Loucy (cell line): ENCODE measurements at regions not wholly inside any gene's neighbourhood (a gene's known extent, or its start where the extent isn't known, plus 50 kb on each side); places are given as distances from the start of the nearest gene placed in this dataset.
"Not testable (repeated sequence)": the region's sequence is repeated elsewhere in the genome, so short reads cannot be mapped to it uniquely, and the experiment has no call there.

Experiments
- H2AFZ ChIP-seq: fragments of 200-600 bp; sonication (generic); 2 replicates; pipeline ENCODE4 v1.6.0; 2016; ENCODE audit warnings: antibody characterized with exemption, mild to moderate bottlenecking, low read length, moderate library complexity
- H3F3A ChIP-seq: fragments of 200-600 bp; 2 replicates; pipeline ENCODE4 v1.6.0; 2016; ENCODE audit warnings: antibody characterized with exemption, low read depth, mild to moderate bottlenecking
- H3K27me3 ChIP-seq: fragments of 200-600 bp; sonication (generic); 2 replicates; pipeline ENCODE4 v1.6.1; 2014; ENCODE audit warnings: low read length, mild to moderate bottlenecking; ENCODE audit not compliant: insufficient read depth, poor library complexity, severe bottlenecking
- H3K36me3 ChIP-seq: fragments of 200-600 bp; sonication (generic); 2 replicates; pipeline ENCODE4 v1.6.1; 2016; ENCODE audit warnings: low read length; ENCODE audit not compliant: insufficient read depth
- H3K4me1 ChIP-seq: fragments of 200-600 bp; sonication (generic); 2 replicates; pipeline ENCODE4 v1.5.1; 2014; ENCODE audit warnings: low read length, mild to moderate bottlenecking; ENCODE audit not compliant: insufficient read depth, poor library complexity, severe bottlenecking
- H3K4me2 ChIP-seq: fragments of 200-600 bp; sonication (generic); 2 replicates; pipeline ENCODE4 v1.6.0; 2014; ENCODE audit warnings: antibody characterized with exemption, low read length, low read depth, mild to moderate bottlenecking; ENCODE audit not compliant: poor library complexity, severe bottlenecking
- H3K4me3 ChIP-seq: fragments of 200-600 bp; sonication (generic); 2 replicates; pipeline ENCODE4 v1.5.1; 2014; ENCODE audit warnings: low read length, mild to moderate bottlenecking, mixed read lengths; ENCODE audit not compliant: poor library complexity, severe bottlenecking
- H3K79me2 ChIP-seq: fragments of 200-600 bp; sonication (generic); 2 replicates; pipeline ENCODE4 v1.6.1; 2014; ENCODE audit warnings: low read length; ENCODE audit not compliant: insufficient read depth
- H3K9ac ChIP-seq: fragments of 200-600 bp; sonication (generic); 2 replicates; pipeline ENCODE4 v1.6.0; 2014; ENCODE audit warnings: mild to moderate bottlenecking, low read depth, low read length, moderate library complexity; ENCODE audit not compliant: poor library complexity, severe bottlenecking
- H3K9me2 ChIP-seq: fragments of 200-600 bp; sonication (generic); replicated peaks from 2 replicates; pipeline ENCODE4 v1.6.1; 2016; ENCODE audit warnings: low read depth, low read length, mixed read lengths
- H3K9me3 ChIP-seq: fragments of 200-600 bp; sonication (generic); 2 replicates; pipeline ENCODE4 v1.6.1; 2014; ENCODE audit warnings: mild to moderate bottlenecking, antibody characterized with exemption, low read length, low read depth; ENCODE audit not compliant: insufficient read depth
- H4K20me1 ChIP-seq: fragments of 200-600 bp; sonication (generic); 2 replicates; pipeline ENCODE4 v1.6.0; 2014; ENCODE audit warnings: antibody characterized with exemption, low read length, mild to moderate bottlenecking; ENCODE audit not compliant: insufficient read depth, poor library complexity, severe bottlenecking
- CTCF ChIP-seq: fragments of 200-600 bp; sonication (generic); conservative IDR thresholded peaks from 2 replicates; pipeline ENCODE4 v1.5.1; 2014; ENCODE audit warnings: mild to moderate bottlenecking, antibody characterized with exemption, low read length
- EZH2phosphoT487 ChIP-seq: fragments of 200-600 bp; IDR thresholded peaks from 2 replicates; pipeline ENCODE4 v1.6.1; 2018; ENCODE audit warnings: antibody characterized with exemption, mild to moderate bottlenecking, moderate library complexity, borderline replicate concordance

GRCh38 chr3:176615826-176616225 lies 581.5 kb downstream of the TBL1XR1 start:
- TF ChIP-seq EZH2phosphoT487 (no peak), CTCF (no peak)
- Histone ChIP-seq H3K4me2 (no peak overlapping the region), H3K27me3 (no peaks in the 10 kb centered on the region), H3K9ac (no peak overlapping the region), H3K79me2 (no peaks in the 10 kb centered on the region), H3F3A (no peaks in the 10 kb centered on the region), H3K36me3 (no peaks in the 10 kb centered on the region), H3K4me3 (no peak overlapping the region), H2AFZ (no peak overlapping the region), H3K9me2 (no peaks in the 10 kb centered on the region), H4K20me1 (no peaks in the 10 kb centered on the region), H3K4me1 (no peaks in the 10 kb centered on the region), H3K9me3 (no peaks in the 10 kb centered on the region)

DNA sequence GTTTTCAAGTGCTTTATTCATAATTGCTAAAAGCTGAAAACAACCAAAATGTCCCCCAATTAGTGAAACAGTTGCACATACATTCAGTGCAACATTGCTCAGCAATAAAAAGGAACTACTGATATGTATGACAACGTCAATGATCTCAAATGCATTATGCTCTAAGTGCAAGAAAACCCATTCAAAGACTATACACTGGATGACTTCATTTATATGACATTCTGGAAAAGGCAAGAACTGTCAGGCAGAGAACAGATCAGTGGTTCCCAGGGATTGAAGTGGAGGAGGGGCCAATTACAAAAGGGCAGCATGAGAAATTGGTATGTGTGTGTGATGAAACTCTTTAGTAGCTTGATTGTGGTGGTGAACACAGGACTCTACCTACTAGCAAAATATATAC lies 585.6 kb downstream of the TBL1XR1 start:
- H3K27me3 ChIP-seq: no peaks in the 10 kb centered on the region

GRCh38 chr3:176609361-176609760 lies 587.9 kb downstream of the TBL1XR1 start:
- TF ChIP-seq EZH2phosphoT487: no peak
- TF ChIP-seq CTCF: no peak
- Histone ChIP-seq H3K36me3 (no peaks in the 10 kb centered on the region), H3K9me2 (no peaks in the 10 kb centered on the region), H2AFZ (no peak overlapping the region), H3K79me2 (no peaks in the 10 kb centered on the region), H3K4me2 (no peak overlapping the region), H3K27me3 (no peaks in the 10 kb centered on the region), H3K4me1 (no peaks in the 10 kb centered on the region), H3F3A (no peaks in the 10 kb centered on the region), H3K9ac (no peak overlapping the region), H3K9me3 (no peaks in the 10 kb centered on the region), H3K4me3 (no peak overlapping the region), H4K20me1 (no peaks in the 10 kb centered on the region)

More for the DNA sequence above, 585.6 kb downstream of the TBL1XR1 start:
- Histone ChIP-seq H3K36me3 (no peaks in the 10 kb centered on the region), H3K79me2 (no peaks in the 10 kb centered on the region), H3K4me2 (no peak overlapping the region), H2AFZ (no peak overlapping the region), H3K4me3 (no peak overlapping the region), H4K20me1 (no peaks in the 10 kb centered on the region), H3K9me3 (no peaks in the 10 kb centered on the region), H3F3A (no peaks in the 10 kb centered on the region), H3K9ac (no peak overlapping the region), H3K9me2 (no peaks in the 10 kb centered on the region), H3K4me1 (no peaks in the 10 kb centered on the region)
- TF ChIP-seq CTCF (no peak), EZH2phosphoT487 (no peak)

DNA sequence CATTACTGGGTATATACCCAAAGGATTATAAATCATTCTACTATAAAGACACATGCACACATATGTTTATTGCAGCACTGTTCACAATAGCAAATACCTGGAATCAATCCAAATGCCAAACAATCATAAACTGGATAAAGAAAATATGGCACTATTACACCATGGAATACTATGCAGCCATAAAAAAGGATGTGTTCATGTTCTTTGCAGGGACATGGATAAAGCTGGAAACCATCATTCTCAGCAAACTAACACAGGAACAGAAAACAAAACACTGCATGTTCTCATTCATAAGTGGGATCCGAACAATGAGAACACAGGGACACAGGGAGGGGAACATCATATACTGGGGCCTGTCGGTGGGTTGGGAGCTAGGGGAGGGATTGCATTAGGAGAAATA lies 591.7 kb downstream of the TBL1XR1 start:
- not testable (repeated sequence) for H3F3A ChIP-seq, H3K36me3 ChIP-seq, H3K79me2 ChIP-seq, H3K4me1 ChIP-seq, H4K20me1 ChIP-seq, H3K4me2 ChIP-seq, H3K9me3 ChIP-seq, H3K27me3 ChIP-seq, H3K9ac ChIP-seq, H3K9me2 ChIP-seq, H2AFZ ChIP-seq, H3K4me3 ChIP-seq
